Smooth muscle cell (in vitro differentiated cells): ENCODE measurements at regions not wholly inside any gene's neighbourhood (a gene's known extent, or its start where the extent isn't known, plus 50 kb on each side); places are given as distances from the start of the nearest gene placed in this dataset.

Experiments
- DNase-seq: peaks from one replicate; lab custom pipeline; 2025; ENCODE audit not compliant: unreplicated experiment; lab: John Stamatoyannopoulos, UW
- H2AFZ ChIP-seq: fragments of 200-600 bp; sonication (generic); 2 replicates; pipeline ENCODE4 v1.6.0; 2016; ENCODE audit warnings: antibody characterized with exemption, low read depth, mild to moderate bottlenecking
- H3F3A ChIP-seq: fragments of 200-600 bp; sonication (generic); 2 replicates; pipeline ENCODE4 v1.6.0; 2017; ENCODE audit warnings: antibody characterized with exemption, low read depth
- H3K27ac ChIP-seq: fragments of 200-600 bp; sonication (generic); 2 replicates; pipeline ENCODE4 v1.5.1; 2016; ENCODE audit warnings: low read depth, mild to moderate bottlenecking
- H3K27me3 ChIP-seq: fragments of 200-600 bp; sonication (generic); 2 replicates; pipeline ENCODE4 v1.6.1; 2016; ENCODE audit warnings: low read depth, mild to moderate bottlenecking
- H3K36me3 ChIP-seq: fragments of 200-600 bp; sonication (generic); 2 replicates; pipeline ENCODE4 v1.5.1; 2016; ENCODE audit warnings: low read depth
- H3K4me1 ChIP-seq: fragments of 200-600 bp; sonication (generic); 2 replicates; pipeline ENCODE4 v1.5.1; 2016; ENCODE audit warnings: low read depth
- H3K4me2 ChIP-seq: fragments of 200-600 bp; sonication (generic); 2 replicates; pipeline ENCODE4 v1.6.0; 2016; ENCODE audit warnings: mild to moderate bottlenecking
- H3K4me3 ChIP-seq: fragments of 200-600 bp; sonication (generic); 2 replicates; pipeline ENCODE4 v1.5.1; 2016; ENCODE audit warnings: mild to moderate bottlenecking
- H3K79me2 ChIP-seq: fragments of 200-600 bp; sonication (generic); 2 replicates; pipeline ENCODE4 v1.6.0; 2016; ENCODE audit warnings: low read depth, mild to moderate bottlenecking
- H3K9ac ChIP-seq: fragments of 200-600 bp; sonication (generic); 2 replicates; pipeline ENCODE4 v1.6.0; 2016; ENCODE audit warnings: low read depth
- H3K9me3 ChIP-seq: fragments of 200-600 bp; sonication (generic); replicated peaks from 2 replicates; pipeline ENCODE4 v1.5.1; 2016; ENCODE audit warnings: low read depth
- H4K20me1 ChIP-seq: fragments of 200-600 bp; sonication (generic); 2 replicates; pipeline ENCODE4 v1.6.0; 2016; ENCODE audit warnings: low read depth
- WGBS: methylation state at CpG from one replicate; pipeline ENCODE4 v1.1.7; 2016; ENCODE audit warnings: low lambda C conversion rate; 5-methylcytosine and 5-hydroxymethylcytosine counted together
- TF ChIP-seq, protein P1 (sequence below): fragments of 200-600 bp; sonication (generic); IDR thresholded peaks from 2 replicates; pipeline ENCODE4 v1.5.1; 2017; ENCODE audit warnings: borderline replicate concordance, mild to moderate bottlenecking, antibody characterized with exemption; ENCODE audit not compliant: insufficient read depth, poor library complexity, severe bottlenecking

DNA sequence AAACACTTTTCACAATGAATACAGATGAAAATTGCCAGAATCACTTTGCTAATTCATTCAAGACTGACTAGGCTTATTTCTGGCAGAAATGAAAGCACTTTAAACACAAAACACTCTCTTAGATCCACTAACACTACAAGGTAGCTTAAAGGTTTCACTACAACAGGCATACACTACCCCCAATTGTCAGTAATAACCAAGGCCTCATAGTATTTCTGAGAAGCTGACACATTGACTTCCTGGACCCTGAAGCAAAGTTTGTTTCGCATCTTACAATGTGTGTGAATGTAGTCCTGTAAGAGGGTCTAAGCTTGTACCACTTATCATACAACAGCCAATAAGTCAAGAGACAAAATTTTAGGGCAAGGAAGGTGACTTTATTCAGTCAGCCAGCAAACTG is 129.9 kb upstream of the FMR1 start:
- Histone ChIP-seq H3K9ac (no peak overlapping the region), H3K79me2 (no peaks in the 10 kb centered on the region)
- WGBS = 92% methylated on average over 1 of the region's 1 CpG

DNA sequence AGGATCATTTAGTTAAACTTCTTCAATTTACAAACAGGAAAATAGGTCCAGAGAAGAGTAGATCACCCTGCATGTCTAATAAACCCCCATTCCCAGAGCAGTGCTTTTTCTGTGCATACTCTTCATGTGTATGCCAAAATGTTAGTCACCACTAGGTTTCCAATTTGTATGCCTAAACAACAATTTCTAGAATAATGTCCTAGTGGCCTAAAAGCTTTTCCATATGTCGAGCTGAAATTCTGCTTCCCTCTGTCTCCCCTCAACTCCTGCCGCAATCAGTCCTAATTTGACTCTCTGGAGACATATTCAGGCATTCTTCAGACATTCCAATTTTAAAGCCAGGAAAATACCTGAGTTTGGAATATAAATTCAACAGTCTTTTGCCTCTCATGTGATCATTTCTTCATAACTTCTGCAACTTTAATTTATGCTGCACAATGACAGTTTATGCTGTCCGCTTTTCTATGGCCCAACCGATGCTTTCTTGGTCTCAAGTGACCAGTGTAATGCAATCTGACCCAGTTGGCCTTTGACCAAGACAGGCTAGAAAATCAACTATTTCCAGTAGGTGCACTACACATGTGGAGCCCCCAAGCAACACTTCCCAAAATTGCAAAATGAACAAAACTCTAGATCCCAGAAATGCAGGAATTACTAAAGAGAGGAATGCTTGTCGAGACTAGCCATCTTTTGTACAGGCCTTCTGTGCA is 122.9 kb upstream of the FMR1 start:
- Histone ChIP-seq H3F3A (no peaks in the 10 kb centered on the region), H4K20me1 (no peaks in the 10 kb centered on the region), H3K36me3 (no peaks in the 10 kb centered on the region), H2AFZ (no peak overlapping the region), H3K4me1 (no peaks in the 10 kb centered on the region), H3K4me3 (no peak overlapping the region), H3K9me3 (no peaks in the 10 kb centered on the region), H3K79me2 (no peaks in the 10 kb centered on the region), H3K27ac (no peak overlapping the region), H3K9ac (no peak overlapping the region), H3K4me2 (no peak overlapping the region), H3K27me3 (no peaks in the 10 kb centered on the region)
- no peak for DNase-seq
- 85% methylated on average over 5 of the region's 5 CpGs for WGBS
- TF ChIP-seq, protein P1, sequence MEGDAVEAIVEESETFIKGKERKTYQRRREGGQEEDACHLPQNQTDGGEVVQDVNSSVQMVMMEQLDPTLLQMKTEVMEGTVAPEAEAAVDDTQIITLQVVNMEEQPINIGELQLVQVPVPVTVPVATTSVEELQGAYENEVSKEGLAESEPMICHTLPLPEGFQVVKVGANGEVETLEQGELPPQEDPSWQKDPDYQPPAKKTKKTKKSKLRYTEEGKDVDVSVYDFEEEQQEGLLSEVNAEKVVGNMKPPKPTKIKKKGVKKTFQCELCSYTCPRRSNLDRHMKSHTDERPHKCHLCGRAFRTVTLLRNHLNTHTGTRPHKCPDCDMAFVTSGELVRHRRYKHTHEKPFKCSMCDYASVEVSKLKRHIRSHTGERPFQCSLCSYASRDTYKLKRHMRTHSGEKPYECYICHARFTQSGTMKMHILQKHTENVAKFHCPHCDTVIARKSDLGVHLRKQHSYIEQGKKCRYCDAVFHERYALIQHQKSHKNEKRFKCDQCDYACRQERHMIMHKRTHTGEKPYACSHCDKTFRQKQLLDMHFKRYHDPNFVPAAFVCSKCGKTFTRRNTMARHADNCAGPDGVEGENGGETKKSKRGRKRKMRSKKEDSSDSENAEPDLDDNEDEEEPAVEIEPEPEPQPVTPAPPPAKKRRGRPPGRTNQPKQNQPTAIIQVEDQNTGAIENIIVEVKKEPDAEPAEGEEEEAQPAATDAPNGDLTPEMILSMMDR = no peak

More for the DNA sequence above, 129.9 kb upstream of the FMR1 start:
- Histone ChIP-seq H3K27me3 (no peaks in the 10 kb centered on the region), H3K27ac (no peak overlapping the region), H4K20me1 (no peaks in the 10 kb centered on the region), H3K9me3 (no peaks in the 10 kb centered on the region), H3K36me3 (no peaks in the 10 kb centered on the region), H3K4me1 (no peaks in the 10 kb centered on the region), H3K4me2 (no peak overlapping the region), H3K4me3 (no peak overlapping the region), H3F3A (no peaks in the 10 kb centered on the region), H2AFZ (no peak overlapping the region)
- TF ChIP-seq, protein P1 = no peak
- DNase-seq = no peak

DNA sequence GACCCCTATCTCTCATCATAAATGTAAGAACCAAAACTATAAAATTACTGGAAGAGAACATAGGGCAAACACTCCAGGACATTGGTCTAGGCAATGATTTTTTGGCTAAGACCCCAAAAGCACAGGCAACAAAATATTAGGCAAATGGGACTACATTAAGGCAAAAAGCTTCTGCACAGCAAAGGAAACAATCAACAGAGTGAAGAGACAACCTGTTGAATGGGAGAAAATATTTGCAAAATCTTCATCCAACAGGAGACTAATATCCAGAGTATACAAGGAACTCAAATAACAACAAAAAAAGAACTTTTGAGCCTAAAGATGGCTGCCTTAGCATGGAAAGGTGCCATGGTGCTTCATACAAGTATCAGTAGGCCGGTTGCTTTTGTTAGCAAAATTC is 111.1 kb upstream of the FMR1 start:
- Histone ChIP-seq H3K27me3 (no peaks in the 10 kb centered on the region), H3K4me1 (no peaks in the 10 kb centered on the region), H3F3A (no peaks in the 10 kb centered on the region), H3K9ac (no peak overlapping the region), H3K36me3 (no peaks in the 10 kb centered on the region), H3K9me3 (no peaks in the 10 kb centered on the region), H3K4me3 (no peak overlapping the region), H4K20me1 (no peaks in the 10 kb centered on the region), H2AFZ (no peak overlapping the region), H3K27ac (no peak overlapping the region), H3K4me2 (no peak overlapping the region), H3K79me2 (no peaks in the 10 kb centered on the region)
- no peak for DNase-seq
- TF ChIP-seq, protein P1 = no peak
- WGBS = 72% methylated on average over 1 of the region's 1 CpG

DNA sequence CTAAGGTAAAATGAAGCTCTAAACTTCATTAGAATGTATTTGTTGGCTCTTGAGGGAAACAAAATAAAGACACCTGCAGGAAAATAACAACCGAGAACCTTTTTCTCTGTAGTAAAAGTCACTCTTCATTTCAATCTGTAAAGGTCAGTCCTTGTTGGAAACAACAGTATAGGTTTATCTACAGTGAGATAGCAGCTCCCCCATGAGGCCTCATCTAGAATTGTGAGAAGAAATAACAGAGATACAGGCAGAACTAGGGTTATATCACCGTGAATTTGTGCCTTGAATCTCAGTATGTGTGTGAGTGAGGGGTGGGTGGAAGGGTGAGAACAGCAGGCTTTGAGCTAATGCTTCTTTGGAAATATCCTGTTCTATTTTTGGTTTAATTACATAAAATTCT is 107.8 kb upstream of the FMR1 start:
- no peaks in the 10 kb centered on the region for H3K79me2 ChIP-seq
- 24% methylated on average over 2 of the region's 2 CpGs for WGBS
- no peaks in the 10 kb centered on the region for H3K4me1 ChIP-seq
- H3K36me3 ChIP-seq = no peaks in the 10 kb centered on the region
- no peaks in the 10 kb centered on the region for H3F3A ChIP-seq
- H3K9me3 ChIP-seq = no peaks in the 10 kb centered on the region
- H4K20me1 ChIP-seq = no peaks in the 10 kb centered on the region
- no peaks in the 10 kb centered on the region for H3K27me3 ChIP-seq
- no peak overlapping the region for H3K9ac ChIP-seq
- no peak overlapping the region for H2AFZ ChIP-seq
- no peak overlapping the region for H3K4me2 ChIP-seq
- no peak overlapping the region for H3K27ac ChIP-seq
- TF ChIP-seq, protein P1 = peak; percentile 48
- no peak overlapping the region for H3K4me3 ChIP-seq
- DNase-seq = no peak
